ENCODE measurements at regions not wholly inside any gene's neighbourhood (a gene's known extent, or its start where the extent isn't known, plus 50 kb on each side); places are given as distances from the start of the nearest gene placed in this dataset.

GRCh38 chr15:61629269-61629668 lies 400.2 kb upstream of the RORA start:
- no peak overlapping the region for H3K4me3 ChIP-seq (ENCODE audit: low read depth, low read length)
- TF ChIP-seq, protein P1, sequence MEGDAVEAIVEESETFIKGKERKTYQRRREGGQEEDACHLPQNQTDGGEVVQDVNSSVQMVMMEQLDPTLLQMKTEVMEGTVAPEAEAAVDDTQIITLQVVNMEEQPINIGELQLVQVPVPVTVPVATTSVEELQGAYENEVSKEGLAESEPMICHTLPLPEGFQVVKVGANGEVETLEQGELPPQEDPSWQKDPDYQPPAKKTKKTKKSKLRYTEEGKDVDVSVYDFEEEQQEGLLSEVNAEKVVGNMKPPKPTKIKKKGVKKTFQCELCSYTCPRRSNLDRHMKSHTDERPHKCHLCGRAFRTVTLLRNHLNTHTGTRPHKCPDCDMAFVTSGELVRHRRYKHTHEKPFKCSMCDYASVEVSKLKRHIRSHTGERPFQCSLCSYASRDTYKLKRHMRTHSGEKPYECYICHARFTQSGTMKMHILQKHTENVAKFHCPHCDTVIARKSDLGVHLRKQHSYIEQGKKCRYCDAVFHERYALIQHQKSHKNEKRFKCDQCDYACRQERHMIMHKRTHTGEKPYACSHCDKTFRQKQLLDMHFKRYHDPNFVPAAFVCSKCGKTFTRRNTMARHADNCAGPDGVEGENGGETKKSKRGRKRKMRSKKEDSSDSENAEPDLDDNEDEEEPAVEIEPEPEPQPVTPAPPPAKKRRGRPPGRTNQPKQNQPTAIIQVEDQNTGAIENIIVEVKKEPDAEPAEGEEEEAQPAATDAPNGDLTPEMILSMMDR (conservative IDR thresholded peaks at IDR 0.05; ENCODE audit: low read depth, low read length) = no peak
- DNase-seq (ENCODE audit: low read depth) = no peak

- TF ChIP-seq, protein P1 (conservative IDR thresholded peaks at IDR 0.05; ENCODE audit: low read depth, low read length) = no peak
- H3K4me3 ChIP-seq (ENCODE audit: low read depth, low read length) = no peak overlapping the region
- no peak for DNase-seq (ENCODE audit: low read depth)
Observed at GRCh38 chr15:61624950-61625349, 395.8 kb upstream of the RORA start.

GRCh38 chr15:61623746-61624145 lies 394.6 kb upstream of the RORA start:
- no peak for DNase-seq (ENCODE audit: low read depth)
- TF ChIP-seq, protein P1 (conservative IDR thresholded peaks at IDR 0.05; ENCODE audit: low read depth, low read length) = no peak

GRCh38 chr15:61621865-61622264 lies 392.8 kb upstream of the RORA start:
- DNase-seq (ENCODE audit: low read depth) = no peak
- TF ChIP-seq, protein P1 (conservative IDR thresholded peaks at IDR 0.05; ENCODE audit: low read depth, low read length) = no peak
- no peak overlapping the region for H3K4me3 ChIP-seq (ENCODE audit: low read depth, low read length)

More at GRCh38 chr15:61623746-61624145, 394.6 kb upstream of the RORA start:
- no peak overlapping the region for H3K4me3 ChIP-seq (ENCODE audit: low read depth, low read length)

DNA sequence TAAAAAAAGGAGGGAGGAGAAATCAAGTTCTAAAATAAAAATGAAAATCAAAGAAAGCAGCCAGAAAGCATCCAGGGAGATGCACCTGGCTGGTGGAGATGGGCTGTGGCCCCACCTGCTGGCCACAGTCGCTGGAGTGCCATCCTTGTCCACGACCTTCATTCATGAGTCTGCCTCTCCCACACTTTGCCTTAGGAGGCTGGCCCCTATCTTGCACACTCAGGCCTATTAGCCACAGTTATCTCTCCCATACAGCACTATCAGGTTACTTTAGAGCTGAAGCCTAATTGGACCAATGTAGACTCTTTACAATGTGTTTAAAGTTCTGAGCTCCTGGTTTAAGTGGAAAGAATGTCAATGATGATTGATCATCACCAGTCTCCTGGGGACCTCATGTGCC lies 392.0 kb upstream of the RORA start:
- TF ChIP-seq, protein P1 (conservative IDR thresholded peaks at IDR 0.05; ENCODE audit: low read depth, low read length) = peak; percentile 65
- H3K4me3 ChIP-seq (ENCODE audit: low read depth, low read length) = no peak overlapping the region
- DNase-seq (ENCODE audit: low read depth) = peak; percentile 37

- H3K4me3 ChIP-seq (ENCODE audit: low read depth, low read length) = no peak overlapping the region
- TF ChIP-seq, protein P1 (conservative IDR thresholded peaks at IDR 0.05; ENCODE audit: low read depth, low read length) = no peak
- no peak for DNase-seq (ENCODE audit: low read depth)
Observed at GRCh38 chr15:61620151-61620550, 391.0 kb upstream of the RORA start.

DNA sequence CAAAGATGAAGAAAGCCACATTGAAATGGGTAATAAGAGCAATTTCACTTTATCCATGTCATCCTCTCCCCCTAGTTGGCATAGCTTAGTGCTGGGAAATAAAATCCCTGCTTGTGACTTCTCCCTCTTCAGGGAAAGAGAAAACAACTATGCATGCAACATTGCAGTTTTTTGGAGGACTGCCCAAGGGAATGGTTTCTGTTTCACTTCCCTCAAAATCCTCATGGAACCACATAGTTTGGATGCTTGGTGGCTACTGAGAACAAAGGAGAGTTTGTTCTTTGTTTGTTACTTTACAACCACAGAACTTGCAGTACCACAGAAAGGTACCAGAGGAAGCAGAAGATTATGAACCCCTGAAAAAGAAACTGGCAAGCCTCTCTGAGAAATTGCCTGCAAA lies 384.6 kb upstream of the RORA start:
- H3K4me3 ChIP-seq (ENCODE audit: low read depth, low read length) = no peak overlapping the region
- DNase-seq (ENCODE audit: low read depth) = peak; percentile 22
- TF ChIP-seq, protein P1 (conservative IDR thresholded peaks at IDR 0.05; ENCODE audit: low read depth, low read length) = no peak

Measured in choroid plexus epithelial cell (primary cell).